MM.1S (cell line): ENCODE measurements at regions not wholly inside any gene's neighbourhood (a gene's known extent, or its start where the extent isn't known, plus 50 kb on each side); places are given as distances from the start of the nearest gene placed in this dataset.

Source experiments
- CTCF ChIP-seq: fragments of 300-600 bp; sonication (generic); IDR thresholded peaks from 2 replicates; pipeline ENCODE4 v1.5.1; 2016; ENCODE audit warnings: antibody characterized with exemption, low read length, mixed read lengths
- EZH2 ChIP-seq: fragments of 300-600 bp; sonication (generic); optimal IDR thresholded peaks from 2 replicates; pipeline ENCODE3; 2017; ENCODE audit warnings: low read depth, mild to moderate bottlenecking, antibody characterized with exemption, low read length, mixed read lengths

GRCh38 chr1:60415696-60416095, 342.1 kb upstream of the C1orf87 start:
- TF ChIP-seq EZH2 (no peak), CTCF (no peak)
